ENCODE measurements at regions not wholly inside any gene's neighbourhood (a gene's known extent, or its start where the extent isn't known, plus 50 kb on each side); places are given as distances from the start of the nearest gene placed in this dataset.

DNA sequence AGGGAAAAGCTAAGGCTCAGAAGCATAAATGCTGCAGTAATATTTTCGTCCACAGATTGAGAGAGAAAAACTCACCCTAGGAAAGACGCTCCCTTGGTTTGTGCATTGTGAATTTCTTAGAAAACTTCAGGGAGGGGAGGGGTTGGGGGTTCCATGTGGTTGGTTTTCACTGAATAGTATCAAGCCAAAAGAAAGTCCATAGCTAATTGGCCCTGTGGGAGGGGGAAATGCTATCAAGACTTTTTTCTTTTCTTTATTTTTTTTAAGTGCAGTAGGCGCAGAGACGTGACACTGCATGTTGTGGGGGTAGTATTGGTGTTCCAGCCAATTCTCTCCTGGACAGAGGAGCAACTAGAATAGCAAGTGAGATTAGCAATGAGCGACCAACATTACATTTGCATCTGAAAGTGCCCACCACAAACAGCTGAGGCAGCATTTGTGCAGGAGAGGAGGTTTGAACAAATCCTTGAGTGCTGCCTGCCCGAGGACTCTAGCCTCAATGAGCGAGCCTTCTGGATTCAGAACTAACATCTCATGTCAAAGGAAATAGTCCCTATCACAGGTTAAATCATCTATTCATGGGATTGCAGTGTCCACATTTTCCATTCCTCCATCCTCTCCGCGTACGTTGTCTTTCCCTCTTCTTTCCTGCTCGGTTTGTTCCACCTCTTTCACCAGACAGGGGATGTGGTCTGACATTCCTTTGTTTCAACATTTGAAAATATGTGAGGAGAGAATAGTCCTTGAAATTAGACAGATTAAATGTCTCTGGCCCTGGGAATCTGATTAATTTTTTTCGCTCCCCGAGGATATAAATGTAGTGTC lies 118.0 kb upstream of the MARK1 start:
- TF ChIP-seq POLR2AphosphoS5 (IDR thresholded peaks at IDR 0.05; ENCODE audit: low read depth, low read length) (no peak), POLR2A (IDR thresholded peaks at IDR 0.05; ENCODE audit: low read depth, low read length) (no peak), TAF1 (IDR thresholded peaks at IDR 0.05; ENCODE audit: borderline replicate concordance, low read depth, low read length) (no peak)
- DNase-seq (ENCODE audit: insufficient read length), result no peak
- FAIRE-seq, result no peak

DNA sequence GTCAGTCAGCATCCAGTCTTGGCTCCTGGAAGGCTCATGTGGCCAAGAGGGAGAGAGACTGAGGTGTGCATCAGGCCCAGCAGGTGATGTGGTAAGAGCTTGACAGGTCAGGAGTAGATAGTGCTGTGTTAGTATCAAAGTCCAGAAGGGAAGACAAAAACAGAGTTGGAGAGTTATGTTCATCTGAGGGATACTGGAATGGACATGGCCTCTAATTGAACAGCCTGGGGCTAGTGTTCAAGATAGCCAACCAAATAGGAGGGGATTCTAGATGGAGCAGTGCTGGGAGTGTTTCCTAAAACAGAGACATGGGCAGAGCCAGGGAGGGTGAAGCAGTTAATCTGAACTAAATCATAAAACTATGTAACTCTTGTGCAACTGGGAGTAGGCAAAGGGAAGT lies 120.7 kb upstream of the MARK1 start:
- DNase-seq (ENCODE audit: insufficient read length) (no peak), FAIRE-seq (no peak)
- TF ChIP-seq POLR2A (IDR thresholded peaks at IDR 0.05; ENCODE audit: low read depth, low read length) (no peak), TAF1 (IDR thresholded peaks at IDR 0.05; ENCODE audit: borderline replicate concordance, low read depth, low read length) (no peak), POLR2AphosphoS5 (IDR thresholded peaks at IDR 0.05; ENCODE audit: low read depth, low read length) (no peak)

DNA sequence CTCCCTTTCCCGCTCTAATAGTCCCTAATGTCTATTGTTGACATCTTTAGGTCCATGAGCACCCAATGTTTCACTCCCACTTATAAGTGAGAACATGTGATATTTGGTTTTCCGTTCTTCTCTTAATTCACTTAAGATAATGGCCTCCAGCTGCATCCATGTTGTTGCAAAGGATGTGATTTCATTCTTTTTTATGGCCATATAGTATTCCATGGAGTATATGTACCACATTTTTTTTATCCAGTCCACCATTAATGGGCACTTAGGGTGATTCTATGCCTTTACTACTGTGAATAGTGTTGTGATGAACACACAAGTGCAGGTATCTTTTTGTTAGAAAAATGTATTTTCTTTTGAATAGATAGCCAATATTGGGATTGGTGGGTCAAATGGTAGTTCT lies 126.0 kb upstream of the RAB3GAP2 start:
- DNase-seq (ENCODE audit: insufficient read length) (no peak), FAIRE-seq (no peak)
- TF ChIP-seq POLR2AphosphoS5 (IDR thresholded peaks at IDR 0.05; ENCODE audit: low read depth, low read length) (no peak), TAF1 (IDR thresholded peaks at IDR 0.05; ENCODE audit: borderline replicate concordance, low read depth, low read length) (no peak), POLR2A (IDR thresholded peaks at IDR 0.05; ENCODE audit: low read depth, low read length) (no peak)

DNA sequence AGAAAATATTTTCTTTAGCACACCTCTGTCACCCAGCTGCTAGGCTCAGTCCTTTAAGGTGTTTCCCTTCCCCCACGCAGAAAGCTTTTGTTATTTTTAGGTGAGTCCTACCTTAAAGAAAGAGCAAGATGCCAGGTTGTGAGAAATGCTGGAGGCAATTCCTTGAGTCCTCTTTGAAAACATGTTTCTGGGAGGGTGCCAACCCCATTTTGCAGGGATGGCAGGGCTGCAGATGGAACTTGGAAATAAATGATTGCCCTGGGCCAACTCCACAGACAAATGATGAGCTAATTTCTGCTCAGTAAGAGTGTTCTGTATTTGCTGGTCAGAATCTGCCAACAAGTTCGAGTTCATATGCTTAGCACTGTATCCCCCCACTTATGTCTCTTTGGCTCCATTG lies 119.2 kb upstream of the RAB3GAP2 start:
- DNase-seq (ENCODE audit: insufficient read length) (no peak), FAIRE-seq (no peak)
- TF ChIP-seq POLR2A (IDR thresholded peaks at IDR 0.05; ENCODE audit: low read depth, low read length), result no peak
- no peak for TF ChIP-seq POLR2AphosphoS5 (IDR thresholded peaks at IDR 0.05; ENCODE audit: low read depth, low read length)
- TF ChIP-seq TAF1 (IDR thresholded peaks at IDR 0.05; ENCODE audit: borderline replicate concordance, low read depth, low read length), result no peak

DNA sequence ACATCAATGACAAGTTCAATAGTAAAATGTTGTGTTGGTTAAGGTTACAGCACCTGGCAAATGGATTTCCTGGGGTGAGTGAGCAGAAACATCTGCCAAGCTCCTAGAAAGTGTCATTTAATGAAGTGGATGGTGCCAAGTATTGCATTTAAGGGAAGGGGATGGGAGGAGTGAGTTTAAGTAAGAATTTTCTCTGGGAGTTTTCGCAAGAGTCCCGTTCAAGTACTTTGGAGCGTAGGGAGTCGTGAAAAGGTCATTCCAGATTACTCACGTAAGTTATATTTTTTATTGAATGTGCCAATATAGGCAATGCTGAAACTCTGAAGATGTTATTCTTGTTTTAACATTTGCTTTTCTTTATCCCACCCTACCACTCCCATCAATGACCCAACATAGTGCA lies 117.4 kb upstream of the RAB3GAP2 start:
- DNase-seq (ENCODE audit: insufficient read length) (no peak), FAIRE-seq (no peak)
- TF ChIP-seq POLR2AphosphoS5 (IDR thresholded peaks at IDR 0.05; ENCODE audit: low read depth, low read length) (no peak), TAF1 (IDR thresholded peaks at IDR 0.05; ENCODE audit: borderline replicate concordance, low read depth, low read length) (no peak), POLR2A (IDR thresholded peaks at IDR 0.05; ENCODE audit: low read depth, low read length) (no peak)

DNA sequence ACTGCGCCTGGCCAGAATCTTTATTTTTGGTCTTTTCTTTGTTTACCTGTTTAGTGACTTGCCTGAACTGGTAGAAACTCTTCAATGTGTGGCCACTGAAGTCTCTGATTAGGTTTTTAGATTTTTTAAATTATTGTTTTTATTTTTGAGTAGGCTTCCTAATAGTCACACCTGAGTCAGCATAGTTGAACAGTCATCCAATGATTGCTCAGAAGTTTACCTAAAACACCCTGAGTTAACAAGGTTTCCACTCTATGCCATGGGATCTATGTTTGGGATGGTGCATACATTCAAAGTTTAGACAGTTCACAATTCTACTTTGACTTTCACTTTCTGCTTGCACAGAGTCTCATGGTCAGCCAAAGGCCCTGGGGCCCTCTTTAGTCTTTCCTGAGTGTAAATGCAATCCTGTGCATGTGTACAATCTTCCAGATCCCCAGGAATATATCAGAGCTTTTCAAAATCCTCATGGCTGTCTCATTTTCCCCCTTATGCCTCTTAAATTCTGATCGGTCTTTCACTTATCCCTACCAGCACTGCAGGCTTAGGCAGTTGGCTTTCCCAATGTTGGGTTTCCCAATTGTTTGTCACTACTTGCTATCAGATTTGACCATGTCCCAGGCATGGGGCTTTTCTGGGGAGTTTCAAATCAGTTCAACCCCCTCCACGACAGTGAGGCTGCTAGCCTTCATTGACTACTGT lies 114.4 kb upstream of the RAB3GAP2 start:
- DNase-seq (ENCODE audit: insufficient read length), result no peak
- FAIRE-seq, result no peak
- TF ChIP-seq POLR2AphosphoS5 (IDR thresholded peaks at IDR 0.05; ENCODE audit: low read depth, low read length) (no peak), TAF1 (IDR thresholded peaks at IDR 0.05; ENCODE audit: borderline replicate concordance, low read depth, low read length) (no peak), POLR2A (IDR thresholded peaks at IDR 0.05; ENCODE audit: low read depth, low read length) (no peak)

DNA sequence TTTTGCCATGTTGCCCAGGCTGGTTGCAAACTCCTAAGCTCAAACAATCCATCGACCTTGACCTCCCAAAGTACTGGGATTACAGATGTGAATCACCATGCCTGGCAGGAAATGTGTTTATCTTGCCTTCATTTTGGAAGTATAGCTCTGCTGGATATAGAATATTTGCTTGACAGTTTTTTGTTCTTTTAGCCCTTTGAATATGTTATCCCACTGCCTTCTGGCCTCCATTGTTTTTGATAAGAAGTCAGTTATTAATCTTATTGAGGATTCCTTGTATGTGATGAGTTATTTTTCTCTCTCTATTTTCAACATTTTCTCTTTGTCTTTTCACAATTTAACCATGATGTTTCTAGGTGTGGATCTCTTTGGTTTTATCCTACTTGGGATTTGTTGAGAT lies 112.9 kb upstream of the RAB3GAP2 start:
- DNase-seq (ENCODE audit: insufficient read length) (no peak), FAIRE-seq (no peak)
- no peak for TF ChIP-seq TAF1 (IDR thresholded peaks at IDR 0.05; ENCODE audit: borderline replicate concordance, low read depth, low read length)
- no peak for TF ChIP-seq POLR2A (IDR thresholded peaks at IDR 0.05; ENCODE audit: low read depth, low read length)
- TF ChIP-seq POLR2AphosphoS5 (IDR thresholded peaks at IDR 0.05; ENCODE audit: low read depth, low read length), result no peak

DNA sequence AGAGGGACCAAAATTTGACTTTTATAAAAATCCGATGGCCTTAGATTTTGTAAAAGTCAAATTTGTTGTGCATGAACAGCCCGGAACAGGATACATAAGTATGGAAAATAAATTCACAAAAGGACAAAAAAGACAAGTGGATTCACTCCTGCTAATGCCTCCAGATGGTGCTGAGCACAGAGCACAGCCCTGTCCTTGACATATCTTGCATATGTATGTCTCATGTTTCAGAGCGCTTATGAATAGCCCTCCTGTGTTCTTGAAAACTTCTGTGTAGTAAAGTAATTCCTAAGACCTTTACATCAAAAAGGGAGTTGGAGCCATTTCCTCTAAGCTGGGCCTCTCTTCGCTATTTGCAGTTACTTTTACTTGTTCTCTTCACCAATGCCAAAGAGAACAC lies 110.7 kb upstream of the RAB3GAP2 start:
- DNase-seq (ENCODE audit: insufficient read length) (no peak), FAIRE-seq (no peak)
- TF ChIP-seq POLR2A (IDR thresholded peaks at IDR 0.05; ENCODE audit: low read depth, low read length) (no peak), TAF1 (IDR thresholded peaks at IDR 0.05; ENCODE audit: borderline replicate concordance, low read depth, low read length) (no peak)

DNA sequence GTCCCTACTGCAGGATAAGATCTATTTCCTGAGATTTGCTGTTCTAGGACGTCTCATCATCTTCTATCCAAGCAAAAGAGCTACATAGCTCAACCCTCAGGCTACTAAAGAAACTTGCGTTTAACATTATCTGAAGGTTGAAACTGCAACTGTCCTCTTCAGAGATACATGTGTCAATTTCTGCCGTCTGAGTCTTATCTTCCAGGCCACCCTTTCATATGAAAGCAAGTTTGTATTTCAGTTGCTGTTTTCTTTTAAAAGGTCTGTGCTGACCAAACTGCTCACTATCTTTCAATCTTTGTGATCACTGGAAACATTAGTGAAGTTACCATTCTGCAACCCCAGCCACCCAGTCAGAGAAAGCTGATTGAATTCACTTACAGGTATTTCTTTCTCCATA lies 108.6 kb upstream of the RAB3GAP2 start:
- DNase-seq (ENCODE audit: insufficient read length) (no peak), FAIRE-seq (no peak)
- TF ChIP-seq POLR2AphosphoS5 (IDR thresholded peaks at IDR 0.05; ENCODE audit: low read depth, low read length) (no peak), TAF1 (IDR thresholded peaks at IDR 0.05; ENCODE audit: borderline replicate concordance, low read depth, low read length) (no peak), POLR2A (IDR thresholded peaks at IDR 0.05; ENCODE audit: low read depth, low read length) (no peak)

DNA sequence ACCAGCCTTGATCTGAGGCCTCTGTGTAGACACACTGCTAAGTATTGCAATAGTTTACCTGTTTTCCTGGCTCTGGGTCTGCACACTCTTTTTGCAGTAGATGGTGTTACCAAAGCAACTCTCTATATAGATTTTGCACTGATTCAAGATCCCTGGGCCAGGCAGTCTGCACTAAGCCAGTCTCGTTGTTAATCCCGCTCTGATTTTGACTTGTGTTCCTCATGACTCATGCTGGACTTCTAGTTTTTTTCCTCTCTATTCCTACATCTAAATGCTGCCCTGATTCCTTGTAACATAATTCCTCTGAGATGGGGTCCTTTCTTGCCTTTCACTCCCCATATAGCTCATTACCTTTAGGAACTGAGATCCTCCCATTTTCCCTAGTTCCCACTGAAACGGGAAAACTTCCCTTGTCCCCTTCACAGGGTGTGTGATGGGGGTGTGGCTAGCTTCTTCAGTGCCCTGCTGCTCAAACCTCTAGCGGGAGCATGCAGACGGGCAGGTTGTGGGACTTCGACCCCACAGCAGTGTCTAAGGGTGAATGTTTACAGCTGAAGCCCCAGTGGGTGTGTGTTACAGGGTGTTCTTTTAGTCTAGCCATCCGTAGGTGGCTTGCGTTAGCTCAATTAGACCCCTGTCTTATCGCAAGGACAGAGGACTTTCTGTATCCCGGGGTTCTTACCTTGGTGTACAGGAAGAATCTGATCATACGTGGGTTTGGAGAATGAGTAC lies 106.5 kb upstream of the RAB3GAP2 start:
- FAIRE-seq, result no peak

DNA sequence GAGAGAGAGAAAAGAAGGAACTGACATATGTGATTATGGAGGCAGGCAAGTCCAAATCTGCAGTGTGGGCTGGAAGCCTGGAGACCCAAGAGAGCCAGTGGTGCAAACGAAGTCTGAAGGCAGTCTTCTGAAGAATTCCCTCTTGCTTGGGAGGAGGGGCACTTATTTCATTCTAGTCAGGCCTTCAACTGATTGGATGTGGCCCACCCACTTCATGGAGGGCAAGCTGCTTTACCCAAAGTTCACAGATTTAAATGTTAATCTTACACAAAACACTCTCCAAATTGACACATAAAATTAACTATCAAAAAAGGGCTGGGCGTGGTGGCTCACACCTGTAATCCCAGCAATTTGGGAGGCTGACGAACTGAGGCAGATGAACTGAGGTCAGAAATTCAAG lies 103.5 kb upstream of the RAB3GAP2 start:
- no peak for FAIRE-seq
- no peak for DNase-seq (ENCODE audit: insufficient read length)
- TF ChIP-seq TAF1 (IDR thresholded peaks at IDR 0.05; ENCODE audit: borderline replicate concordance, low read depth, low read length) (no peak), POLR2A (IDR thresholded peaks at IDR 0.05; ENCODE audit: low read depth, low read length) (no peak), POLR2AphosphoS5 (IDR thresholded peaks at IDR 0.05; ENCODE audit: low read depth, low read length) (no peak)

More for the DNA sequence above, 106.5 kb upstream of the RAB3GAP2 start:
- TF ChIP-seq POLR2AphosphoS5 (IDR thresholded peaks at IDR 0.05; ENCODE audit: low read depth, low read length), result no peak
- no peak for DNase-seq (ENCODE audit: insufficient read length)
